Mucosa of descending colon (tissue), 3 donors: ENCODE measurements at regions not wholly inside any gene's neighbourhood (a gene's known extent, or its start where the extent isn't known, plus 50 kb on each side); places are given as distances from the start of the nearest gene placed in this dataset.

Source experiments
- ATAC-seq: fragments of 200-7000 bp; cut with Tn5 transposase; one replicate; pipeline ENCODE4 v1.9.1; 2020; ENCODE audit warnings: mild to moderate bottlenecking, moderate library complexity
- DNase-seq, 3 donors: peaks; one replicate each; pipeline ENCODE4 v3.0.0-alpha.2; 2020
- H3K36me3 ChIP-seq: fragments of 200-600 bp; one replicate; pipeline ENCODE4 v1.8.0; 2021; ENCODE audit warnings: low read depth, mild to moderate bottlenecking
- H3K4me1 ChIP-seq: fragments of 200-600 bp; one replicate; pipeline ENCODE4 v1.8.0; 2021; ENCODE audit warnings: low read depth, mild to moderate bottlenecking
- H3K4me3 ChIP-seq: fragments of 200-600 bp; one replicate; pipeline ENCODE4 v1.8.0; 2021; ENCODE audit warnings: mild to moderate bottlenecking
- H3K9me3 ChIP-seq: fragments of 200-600 bp; one replicate; pipeline ENCODE4 v1.8.0; 2021; ENCODE audit warnings: mild to moderate bottlenecking
- intact Hi-C, 2 donors: fragments of 100-400 bp; cut with DNase I in 1 of 2; cut with micrococcal nuclease in 1 of 2; formaldehyde crosslinking; loops; one replicate each; pipeline versions ENCODE4 v1.11.0 to v1.11.1; 2022; cut with DNase I, micrococcal nuclease
- TF ChIP-seq, protein P1 (sequence below): fragments of 200-600 bp; IDR thresholded peaks from one replicate; pipeline ENCODE4 v1.8.0; 2022; ENCODE audit warnings: antibody characterized with exemption, mild to moderate bottlenecking
- donor health status: DM: no; HTN: no; CAD: no; lungs with moderate emphysema.
- donor health status: DM: no; HTN: no; CAD: no.
- donor health status: DM: no; HTN: yes; CAD: no.

DNA sequence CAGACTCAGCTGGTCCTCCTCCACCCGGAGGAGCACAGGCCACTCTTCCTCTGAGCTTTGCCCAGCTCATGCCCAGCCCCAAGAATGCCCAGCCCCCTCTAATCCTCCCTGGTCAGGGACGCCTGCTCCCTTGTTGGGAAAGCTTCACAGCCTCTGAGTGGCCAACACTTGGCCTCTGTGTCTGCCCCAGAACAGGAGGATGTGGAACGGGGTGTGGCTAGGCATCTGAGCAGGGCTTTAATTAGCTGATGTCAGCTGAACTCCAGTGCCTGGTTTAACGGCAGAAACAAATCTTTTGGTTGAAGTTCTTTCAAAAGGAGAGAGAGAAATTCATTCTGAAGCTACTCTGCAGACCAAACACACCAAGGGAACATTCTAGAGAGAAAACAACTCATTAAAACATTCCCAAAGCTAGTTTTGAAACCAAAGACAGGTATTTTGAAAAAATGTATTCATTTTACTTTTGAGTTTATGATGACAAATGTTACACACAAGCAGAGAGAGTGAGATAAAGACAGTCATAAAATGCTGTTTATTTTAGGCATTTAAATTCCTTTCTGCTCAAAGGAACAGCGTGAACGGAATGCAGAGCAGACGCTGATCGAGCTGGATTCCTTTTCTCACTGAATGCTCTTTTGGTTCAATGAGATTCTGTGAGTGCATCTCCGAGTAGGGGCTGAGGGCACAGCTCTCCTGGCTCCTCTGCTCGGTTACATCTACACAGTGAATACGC, 63.8 kb downstream of the RTP5 start:
- H3K9me3 ChIP-seq = no peaks in the 10 kb centered on the region
- DNase-seq (peak in 1 of 3 donors; percentile 24), ATAC-seq (peak; percentile 82)
- H3K36me3 ChIP-seq = no peaks in the 10 kb centered on the region
- peaks cover 11% of the 10 kb centered on the region for H3K4me1 ChIP-seq
- intact Hi-C loops = no loop called here
- H3K4me3 ChIP-seq = no peak overlapping the region
- TF ChIP-seq, protein P1, sequence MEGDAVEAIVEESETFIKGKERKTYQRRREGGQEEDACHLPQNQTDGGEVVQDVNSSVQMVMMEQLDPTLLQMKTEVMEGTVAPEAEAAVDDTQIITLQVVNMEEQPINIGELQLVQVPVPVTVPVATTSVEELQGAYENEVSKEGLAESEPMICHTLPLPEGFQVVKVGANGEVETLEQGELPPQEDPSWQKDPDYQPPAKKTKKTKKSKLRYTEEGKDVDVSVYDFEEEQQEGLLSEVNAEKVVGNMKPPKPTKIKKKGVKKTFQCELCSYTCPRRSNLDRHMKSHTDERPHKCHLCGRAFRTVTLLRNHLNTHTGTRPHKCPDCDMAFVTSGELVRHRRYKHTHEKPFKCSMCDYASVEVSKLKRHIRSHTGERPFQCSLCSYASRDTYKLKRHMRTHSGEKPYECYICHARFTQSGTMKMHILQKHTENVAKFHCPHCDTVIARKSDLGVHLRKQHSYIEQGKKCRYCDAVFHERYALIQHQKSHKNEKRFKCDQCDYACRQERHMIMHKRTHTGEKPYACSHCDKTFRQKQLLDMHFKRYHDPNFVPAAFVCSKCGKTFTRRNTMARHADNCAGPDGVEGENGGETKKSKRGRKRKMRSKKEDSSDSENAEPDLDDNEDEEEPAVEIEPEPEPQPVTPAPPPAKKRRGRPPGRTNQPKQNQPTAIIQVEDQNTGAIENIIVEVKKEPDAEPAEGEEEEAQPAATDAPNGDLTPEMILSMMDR = no peak

DNA sequence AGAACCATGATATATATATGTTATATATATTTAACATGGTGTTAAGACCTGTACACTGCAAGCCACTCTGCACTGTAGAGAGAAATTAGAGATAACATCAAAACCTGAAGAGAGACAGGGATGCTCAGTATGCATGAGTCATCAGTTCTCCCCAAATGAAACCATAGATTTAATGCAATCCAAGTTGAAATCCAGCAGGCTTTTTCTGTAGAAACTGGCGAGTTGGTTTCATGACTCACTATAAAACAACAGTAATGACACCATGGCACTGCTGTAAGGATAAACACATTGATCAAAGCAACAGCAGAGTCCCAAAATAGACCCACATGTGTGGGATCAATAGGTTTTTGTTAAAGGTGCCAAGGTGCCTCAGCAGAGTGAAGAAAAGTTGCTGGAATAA, 65.8 kb downstream of the RTP5 start:
- intact Hi-C loops = no loop called here
- ATAC-seq = no peak
- Histone ChIP-seq H3K4me3 (no peak overlapping the region), H3K36me3 (no peaks in the 10 kb centered on the region), H3K4me1 (peaks cover 11% of the 10 kb centered on the region), H3K9me3 (no peaks in the 10 kb centered on the region)
- TF ChIP-seq, protein P1 = no peak
- DNase-seq = no peak

DNA sequence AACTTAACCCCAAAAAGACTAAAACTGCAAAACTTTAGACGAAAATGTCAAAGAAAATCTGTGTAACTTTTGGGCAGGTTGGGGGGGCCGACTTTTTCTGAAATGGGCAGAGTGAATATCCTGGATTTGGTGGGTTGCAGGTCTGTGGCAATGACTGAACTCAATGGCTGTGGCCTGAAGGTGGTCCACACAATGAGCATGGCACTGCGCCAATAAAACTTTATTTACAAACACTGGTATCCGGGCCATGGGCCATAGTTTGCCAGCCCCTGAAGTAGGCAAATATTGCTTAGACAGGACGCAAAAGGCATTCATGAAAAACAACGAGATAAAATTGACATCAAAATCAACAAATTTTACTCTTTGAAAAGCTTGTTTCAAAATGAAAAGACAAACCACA, 66.2 kb downstream of the RTP5 start:
- TF ChIP-seq, protein P1 = no peak
- H3K4me1 ChIP-seq = peaks cover 11% of the 10 kb centered on the region
- no peaks in the 10 kb centered on the region for H3K9me3 ChIP-seq
- H3K4me3 ChIP-seq = no peak overlapping the region
- intact Hi-C loops = no loop called here
- ATAC-seq (no peak), DNase-seq (no peak)
- H3K36me3 ChIP-seq = no peaks in the 10 kb centered on the region

DNA sequence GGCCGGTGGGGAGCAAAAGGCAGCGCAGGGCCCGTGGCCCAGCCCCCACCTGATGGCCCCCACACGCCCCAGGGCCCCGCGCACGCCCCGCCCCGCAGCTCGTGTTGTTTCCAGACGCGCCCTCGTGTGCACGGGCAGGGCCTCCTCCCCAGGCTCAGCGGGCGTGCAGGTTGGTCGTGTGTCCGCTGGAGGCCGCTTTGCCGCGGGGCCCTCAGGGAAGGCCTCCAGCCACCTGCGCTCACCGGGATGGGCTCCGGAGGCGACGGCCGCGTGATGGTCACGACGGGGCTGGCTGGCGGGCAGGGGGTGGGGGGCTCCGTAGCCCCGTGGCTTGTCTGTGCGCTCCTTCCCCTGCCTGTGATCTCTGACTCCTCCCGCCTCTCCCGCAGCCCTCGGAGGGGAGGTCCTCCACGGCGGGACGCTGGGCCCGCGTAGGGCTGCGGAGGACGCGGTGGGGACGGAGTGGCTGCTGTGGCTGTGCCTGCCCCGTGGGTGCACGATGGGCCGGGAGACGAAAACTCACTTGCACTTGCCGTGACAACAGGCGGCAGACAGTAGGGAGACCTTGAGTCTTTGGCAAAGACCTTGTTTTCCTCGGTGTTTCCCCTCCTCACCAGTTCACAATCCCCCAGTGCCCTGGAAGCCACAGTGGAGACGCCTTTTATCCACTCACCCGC, 67.1 kb downstream of the RTP5 start:
- no peak for DNase-seq
- no peak overlapping the region for H3K4me3 ChIP-seq
- no peak for ATAC-seq
- TF ChIP-seq, protein P1 = no peak
- no peaks in the 10 kb centered on the region for H3K36me3 ChIP-seq
- peaks cover 11% of the 10 kb centered on the region for H3K4me1 ChIP-seq
- intact Hi-C loops = no loop called here
- H3K9me3 ChIP-seq = no peaks in the 10 kb centered on the region

DNA sequence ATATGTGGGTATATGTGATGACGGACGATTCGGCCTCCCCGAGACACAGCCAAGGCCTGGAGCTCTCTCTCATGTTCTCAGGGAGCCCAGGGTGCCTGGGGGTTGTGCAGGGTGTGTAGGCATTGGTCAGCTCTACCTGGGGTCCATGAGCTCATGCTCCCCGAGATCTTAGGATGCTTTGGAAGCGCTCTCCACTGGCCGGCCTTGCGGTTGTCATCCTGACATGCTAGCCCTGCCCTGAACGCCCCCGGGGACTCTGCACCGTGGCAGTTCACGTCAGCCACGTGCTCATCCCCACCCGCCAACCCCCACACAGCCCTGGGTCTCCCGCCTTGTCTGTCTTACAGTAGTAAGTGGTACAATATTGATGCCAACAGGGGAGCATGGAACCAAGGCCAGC, 67.8 kb downstream of the RTP5 start:
- no peak for DNase-seq
- TF ChIP-seq, protein P1 = no peak
- Histone ChIP-seq H3K9me3 (no peaks in the 10 kb centered on the region), H3K4me1 (peaks cover 11% of the 10 kb centered on the region), H3K4me3 (no peak overlapping the region), H3K36me3 (no peaks in the 10 kb centered on the region)
- intact Hi-C loops = no loop called here
- no peak for ATAC-seq
